ENCODE measurements at regions not wholly inside any gene's neighbourhood (a gene's known extent, or its start where the extent isn't known, plus 50 kb on each side); places are given as distances from the start of the nearest gene placed in this dataset.

DNA sequence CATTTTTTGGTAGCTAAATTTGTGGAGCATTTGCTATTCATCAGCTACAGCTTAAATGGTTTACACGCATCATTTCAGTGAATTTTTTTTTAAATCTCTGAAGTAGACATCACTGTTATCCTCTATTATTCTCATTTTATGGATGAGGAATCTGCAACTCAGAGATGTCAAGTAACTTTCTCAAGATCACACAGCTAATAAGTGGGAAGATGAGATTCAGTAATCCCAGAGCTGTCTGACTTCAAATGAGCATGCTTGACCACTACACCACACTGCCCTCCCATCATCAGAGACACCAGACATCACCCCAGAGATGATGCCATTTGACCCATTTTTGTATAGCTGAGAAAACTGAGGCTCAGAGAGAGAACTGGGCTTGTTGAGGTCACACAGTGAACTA lies 116.4 kb downstream of the RRAGC start:
- Histone ChIP-seq H4K20me1 (ENCODE audit: insufficient read depth) (no peaks in the 10 kb centered on the region), H2AFZ (ENCODE audit: low read depth, low read length, poor library complexity, severe bottlenecking) (no peak overlapping the region), H3K9me3 (ENCODE audit: control insufficient read depth in 1 of 2, insufficient read depth in 1 of 2, low read depth in 1 of 2, low read length in 2 of 2) (no peaks in the 10 kb centered on the region), H3K9me2 (ENCODE audit: insufficient read depth) (no peaks in the 10 kb centered on the region), H3K79me2 (ENCODE audit: insufficient read depth, low read length) (no peaks in the 10 kb centered on the region), H3K4me2 (ENCODE audit: low read length) (no peak overlapping the region), H3K27me3 (ENCODE audit: insufficient read depth, low read length) (no peaks in the 10 kb centered on the region; the same call in 1 of the 2 replicates), H3K4me1 (ENCODE audit: control insufficient read depth in 1 of 2, insufficient read depth in 2 of 2, low read length in 2 of 2) (peaks cover 5 to 9% of the 10 kb centered on the region in 2 experiments; a peak in 1 of 4 replicates), H3K4me3 (replicated peaks in 1 of 2; ENCODE audit: low read depth in 1 of 2, low read length in 2 of 2) (no peak overlapping the region), H3K9ac (ENCODE audit: low read length) (no peak overlapping the region), H3K36me3 (ENCODE audit: control insufficient read depth in 1 of 2, insufficient read depth in 2 of 2, low read length in 2 of 2) (no peaks in the 10 kb centered on the region), H3K27ac (ENCODE audit: low read depth, low read length) (no peak overlapping the region)
- intact Hi-C loops (cut with micrococcal nuclease) = no loop called here
- CTCF ChIA-PET = no interaction called here
- BruUV-seq (replicated peaks) = no TSS peak
- RAD21 ChIA-PET (ENCODE audit: low non-redundant PET in 1 of 2, low total read pairs in 2 of 2, uncharacterized antibody in 2 of 2, unreplicated experiment in 2 of 2) = no interaction called here
- no peak for DNase-seq (ENCODE audit: low read depth, low spot score)
- TF ChIP-seq JUND (IDR thresholded peaks at IDR 0.05) (no peak), EZH2phosphoT487 (IDR thresholded peaks at IDR 0.05; ENCODE audit: borderline replicate concordance) (no peak), ZFX (IDR thresholded peaks at IDR 0.05) (no peak), TCF7L2 (IDR thresholded peaks at IDR 0.05; ENCODE audit: borderline replicate concordance, extremely low read depth, insufficient read depth, insufficient read length) (no peak), REST (IDR thresholded peaks at IDR 0.05; ENCODE audit: low read depth) (no peak), EZH2 (IDR thresholded peaks at IDR 0.05) (no peak), RAD21 (IDR thresholded peaks at IDR 0.05; ENCODE audit: low read depth) (no peak), YY1 (IDR thresholded peaks at IDR 0.05; ENCODE audit: extremely low read depth, insufficient replicate concordance, low read depth, low read length) (no peak), SP1 (IDR thresholded peaks at IDR 0.05; ENCODE audit: low read depth) (no peak), ZBTB33 (IDR thresholded peaks at IDR 0.05; ENCODE audit: extremely low read depth, insufficient replicate concordance, low read length) (no peak), ELF1 (IDR thresholded peaks at IDR 0.05; ENCODE audit: borderline replicate concordance, low read depth) (no peak), ZNF274 (IDR thresholded peaks at IDR 0.05; ENCODE audit: low read depth, low read length) (no peak), FOSL1 (IDR thresholded peaks at IDR 0.05; ENCODE audit: low read depth) (no peak), SRF (IDR thresholded peaks at IDR 0.05; ENCODE audit: low read depth) (no peak), CEBPB (IDR thresholded peaks at IDR 0.05; ENCODE audit: low read depth) (no peak), POLR2A (IDR thresholded peaks at IDR 0.05; ENCODE audit: borderline replicate concordance, extremely low read depth, insufficient read depth, insufficient read length) (no peak), SIN3A (IDR thresholded peaks at IDR 0.05; ENCODE audit: low read depth) (no peak)
- TF ChIP-seq, protein P1, sequence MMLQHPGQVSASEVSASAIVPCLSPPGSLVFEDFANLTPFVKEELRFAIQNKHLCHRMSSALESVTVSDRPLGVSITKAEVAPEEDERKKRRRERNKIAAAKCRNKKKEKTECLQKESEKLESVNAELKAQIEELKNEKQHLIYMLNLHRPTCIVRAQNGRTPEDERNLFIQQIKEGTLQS (IDR thresholded peaks at IDR 0.05) = no peak
- no peak for ATAC-seq
- POLR2A ChIA-PET = no interaction called here
